NCI-H1417 (cell line): ENCODE measurements at regions not wholly inside any gene's neighbourhood (a gene's known extent, or its start where the extent isn't known, plus 50 kb on each side); places are given as distances from the start of the nearest gene placed in this dataset.
A peak's percentile ranks its signal among the peaks of the same experiment; 100 is the strongest.
"Not testable (repeated sequence)": the region's sequence is repeated elsewhere in the genome, so short reads cannot be mapped to it uniquely, and the experiment has no call there.

Experiments used
- DNase-seq, 3 experiments: peaks; one replicate each; lab custom pipeline; 2025; lab: John Stamatoyannopoulos, UW

- peak in 2 of 3 experiments; percentile 47 to 49 for DNase-seq
Observed at GRCh38 chr20:7770046-7770445, 170.2 kb downstream of the HAO1 start.

- peak; percentile 81 to 99 (median 98) for DNase-seq
Observed at GRCh38 chr20:7770578-7770977, 169.7 kb downstream of the HAO1 start.

- DNase-seq, result peak in 1 of 3 experiments; percentile 19
Observed at GRCh38 chr20:7772371-7772770, 167.9 kb downstream of the HAO1 start.

GRCh38 chr20:7773511-7773910 lies 166.7 kb downstream of the HAO1 start:
- no peak for DNase-seq

GRCh38 chr20:7775072-7775471 lies 165.2 kb downstream of the HAO1 start:
- DNase-seq, result no peak

GRCh38 chr20:7776148-7776547 lies 164.1 kb downstream of the HAO1 start:
- DNase-seq, result no peak

- no peak for DNase-seq
Observed at GRCh38 chr20:7790189-7790588, 150.1 kb downstream of the HAO1 start.

- DNase-seq, result peak in 1 of 3 experiments; percentile 42
Observed at GRCh38 chr20:7792150-7792869, 147.9 kb downstream of the HAO1 start.

GRCh38 chr20:7798176-7798575 lies 142.1 kb downstream of the HAO1 start:
- no peak for DNase-seq

GRCh38 chr20:7799862-7800261 lies 140.4 kb downstream of the HAO1 start:
- no peak for DNase-seq

- not testable (repeated sequence) for DNase-seq
Observed at GRCh38 chr20:7803411-7804151, 136.7 kb downstream of the HAO1 start.

GRCh38 chr20:7806831-7807230 lies 133.4 kb downstream of the HAO1 start:
- DNase-seq, result no peak

GRCh38 chr20:7817286-7817685 lies 123.0 kb downstream of the HAO1 start:
- DNase-seq, result no peak

GRCh38 chr20:7818477-7818876 lies 121.8 kb downstream of the HAO1 start:
- no peak for DNase-seq

- no peak for DNase-seq
Observed at GRCh38 chr20:7820897-7821296, 119.4 kb downstream of the HAO1 start.

GRCh38 chr20:7822772-7823171 lies 117.5 kb downstream of the HAO1 start:
- DNase-seq, result no peak

GRCh38 chr20:7828437-7828836 lies 111.8 kb downstream of the HAO1 start:
- no peak for DNase-seq

GRCh38 chr20:7829031-7829430 lies 111.2 kb downstream of the HAO1 start:
- no peak for DNase-seq

GRCh38 chr20:7829776-7830175 lies 110.5 kb downstream of the HAO1 start:
- DNase-seq, result no peak
